NCI-H146 (cell line): ENCODE measurements at regions not wholly inside any gene's neighbourhood (a gene's known extent, or its start where the extent isn't known, plus 50 kb on each side); places are given as distances from the start of the nearest gene placed in this dataset.
A peak's percentile ranks its signal among the peaks of the same experiment; 100 is the strongest.

Experiments used
- DNase-seq: peaks from one replicate; lab custom pipeline; 2025; lab: John Stamatoyannopoulos, UW

GRCh38 chr1:104706631-104707147, 957.0 kb downstream of the AMY1C start:
- DNase-seq = peak; percentile 31

GRCh38 chr1:104718752-104719151, 969.1 kb downstream of the AMY1C start:
- no peak for DNase-seq

- no peak for DNase-seq
These were observed 971.0 kb downstream of the AMY1C start for GRCh38 chr1:104720741-104721140.

- DNase-seq = no peak
These were observed 977.2 kb downstream of the AMY1C start for GRCh38 chr1:104726917-104727316.

GRCh38 chr1:104733866-104734265, 984.2 kb downstream of the AMY1C start:
- peak; percentile 37 for DNase-seq

GRCh38 chr1:104745875-104746274, 996.2 kb downstream of the AMY1C start:
- no peak for DNase-seq

GRCh38 chr1:104746994-104747393, 997.3 kb downstream of the AMY1C start:
- no peak for DNase-seq

- DNase-seq = no peak
These were observed 1010.3 kb downstream of the AMY1C start for GRCh38 chr1:104760017-104760416.

GRCh38 chr1:104761961-104762570, 1012.4 kb downstream of the AMY1C start:
- peak; percentile 18 for DNase-seq

- DNase-seq = no peak
These were observed 1015.4 kb downstream of the AMY1C start for GRCh38 chr1:104765085-104765484.

GRCh38 chr1:104768466-104768865, 1018.8 kb downstream of the AMY1C start:
- no peak for DNase-seq

- peak; percentile 71 for DNase-seq
These were observed 1030.9 kb downstream of the AMY1C start for GRCh38 chr1:104780470-104781078.

GRCh38 chr1:104785575-104786187, 1036.0 kb downstream of the AMY1C start:
- no peak for DNase-seq

GRCh38 chr1:104787866-104788510, 1038.3 kb downstream of the AMY1C start:
- DNase-seq = no peak

- peak; percentile 80 for DNase-seq
These were observed 1041.3 kb downstream of the AMY1C start for GRCh38 chr1:104791030-104791429.

- no peak for DNase-seq
These were observed 1044.3 kb downstream of the AMY1C start for GRCh38 chr1:104794035-104794434.

- no peak for DNase-seq
These were observed 1046.2 kb downstream of the AMY1C start for GRCh38 chr1:104795931-104796330.

- no peak for DNase-seq
These were observed 1048.3 kb downstream of the AMY1C start for GRCh38 chr1:104797982-104798381.

GRCh38 chr1:104801344-104801743, 1051.6 kb downstream of the AMY1C start:
- no peak for DNase-seq

- no peak for DNase-seq
These were observed 1054.4 kb downstream of the AMY1C start for GRCh38 chr1:104804147-104804546.

GRCh38 chr1:104807590-104807989, 1057.9 kb downstream of the AMY1C start:
- DNase-seq = no peak

GRCh38 chr1:104825401-104825800, 1075.7 kb downstream of the AMY1C start:
- no peak for DNase-seq

- DNase-seq = no peak
These were observed 1080.8 kb downstream of the AMY1C start for GRCh38 chr1:104830534-104830933.
